ENCODE measurements at regions not wholly inside any gene's neighbourhood (a gene's known extent, or its start where the extent isn't known, plus 50 kb on each side); places are given as distances from the start of the nearest gene placed in this dataset.

- no peak overlapping the region for H3K9ac ChIP-seq
- no peak overlapping the region for H3K4me3 ChIP-seq (ENCODE audit: low read depth in 2 of 2, low read length in 1 of 2)
- H3K4me1 ChIP-seq (ENCODE audit: control insufficient read depth in 1 of 2, insufficient read depth in 2 of 2, low read depth in 1 of 2, low read length in 1 of 2) = no peaks in the 10 kb centered on the region
- no peaks in the 10 kb centered on the region for H3K9me2 ChIP-seq
- ChIA-PET CTCF (interaction anchor here (0.5 to 1.3 kb wide), 2 partner anchors 12 to 472 kb away, joined by 3 read pairs; no protein-coding TSS in a partner anchor), POLR2A (no interaction called here)
- H4K20me1 ChIP-seq (ENCODE audit: insufficient read depth) = no peaks in the 10 kb centered on the region
- no peaks in the 10 kb centered on the region for H3K36me3 ChIP-seq (replicated peaks in 1 of 2; ENCODE audit: control insufficient read depth in 1 of 2, insufficient read depth in 2 of 2, low read length in 1 of 2)
- no peaks in the 10 kb centered on the region for H3K9me3 ChIP-seq
- H3K27me3 ChIP-seq (ENCODE audit: insufficient read depth) = no peaks in the 10 kb centered on the region
- WGBS (ENCODE audit: low lambda C conversion rate) = 83% methylated on average over 2 of the region's 2 CpGs
- no peak overlapping the region for H2AFZ ChIP-seq (ENCODE audit: low read depth)
- no peak overlapping the region for H3K4me2 ChIP-seq
- H3K27ac ChIP-seq (ENCODE audit: low read depth in 2 of 2, low read length in 1 of 2) = no peak overlapping the region
- H3K79me2 ChIP-seq (ENCODE audit: insufficient read depth) = no peaks in the 10 kb centered on the region
- DNase-seq = no peak
- H3F3A ChIP-seq (replicated peaks; ENCODE audit: insufficient read depth) = no peaks in the 10 kb centered on the region
- TF ChIP-seq RXRA (IDR thresholded peaks at IDR 0.05; ENCODE audit: borderline replicate concordance, low read depth) (no peak), RCOR1 (IDR thresholded peaks at IDR 0.05; ENCODE audit: low read length) (no peak), ELF1 (IDR thresholded peaks at IDR 0.05) (no peak), RFX5 (IDR thresholded peaks at IDR 0.05; ENCODE audit: low read length) (no peak), IRF3 (IDR thresholded peaks at IDR 0.05; ENCODE audit: low read depth, low read length) (no peak), ZBTB33 (IDR thresholded peaks at IDR 0.05; ENCODE audit: borderline replicate concordance, low read depth) (no peak), TEAD4 (IDR thresholded peaks at IDR 0.05; ENCODE audit: borderline replicate concordance, insufficient read depth) (no peak), USF2 (IDR thresholded peaks at IDR 0.05; ENCODE audit: borderline replicate concordance, low read depth, low read length) (no peak), EP300 (IDR thresholded peaks at IDR 0.05; ENCODE audit: borderline replicate concordance in 1 of 2, low read depth in 1 of 2, low read length in 1 of 2) (no peak), NRF1 (IDR thresholded peaks at IDR 0.05; ENCODE audit: low read depth, low read length) (no peak), FOXJ3 (CRISPR knock-in tag; IDR thresholded peaks at IDR 0.05) (no peak), TAF1 (IDR thresholded peaks at IDR 0.05; ENCODE audit: borderline replicate concordance, low read depth, low read length) (no peak), FOSL2 (IDR thresholded peaks at IDR 0.05; ENCODE audit: borderline replicate concordance, low read depth) (no peak)
Measured at GRCh38 chr18:60082282-60082681, 182.5 kb downstream of the PMAIP1 start.

- Histone ChIP-seq H3F3A (replicated peaks; ENCODE audit: insufficient read depth) (no peaks in the 10 kb centered on the region), H3K27ac (ENCODE audit: low read depth in 2 of 2, low read length in 1 of 2) (no peak overlapping the region), H3K4me1 (ENCODE audit: control insufficient read depth in 1 of 2, insufficient read depth in 2 of 2, low read depth in 1 of 2, low read length in 1 of 2) (no peaks in the 10 kb centered on the region), H3K36me3 (replicated peaks in 1 of 2; ENCODE audit: control insufficient read depth in 1 of 2, insufficient read depth in 2 of 2, low read length in 1 of 2) (no peaks in the 10 kb centered on the region), H2AFZ (ENCODE audit: low read depth) (no peak overlapping the region), H4K20me1 (ENCODE audit: insufficient read depth) (no peaks in the 10 kb centered on the region), H3K79me2 (ENCODE audit: insufficient read depth) (no peaks in the 10 kb centered on the region), H3K9me3 (no peaks in the 10 kb centered on the region), H3K4me3 (ENCODE audit: low read depth in 2 of 2, low read length in 1 of 2) (no peak overlapping the region), H3K27me3 (ENCODE audit: insufficient read depth) (no peaks in the 10 kb centered on the region), H3K9ac (no peak overlapping the region), H3K9me2 (no peaks in the 10 kb centered on the region), H3K4me2 (no peak overlapping the region)
- CTCF ChIA-PET = no interaction called here
- 0% methylated on average over 1 of the region's 3 CpGs for WGBS (ENCODE audit: low lambda C conversion rate)
- DNase-seq = no peak
- POLR2A ChIA-PET = no interaction called here
- no peak for TF ChIP-seq REST (IDR thresholded peaks at IDR 0.05; ENCODE audit: low read depth, low read length)
Measured at GRCh38 chr18:60075477-60075876, 175.7 kb downstream of the PMAIP1 start.
